GM19240 (cell line): ENCODE measurements at regions not wholly inside any gene's neighbourhood (a gene's known extent, or its start where the extent isn't known, plus 50 kb on each side); places are given as distances from the start of the nearest gene placed in this dataset.
"Not testable (repeated sequence)": the region's sequence is repeated elsewhere in the genome, so short reads cannot be mapped to it uniquely, and the experiment has no call there.

ENCODE experiments used
- DNase-seq: peaks from one replicate; pipeline ENCODE4 v3.0.0; 2011; ENCODE audit warnings: low spot score; ENCODE audit not compliant: insufficient read length

- DNase-seq: no peak
These were observed 118.7 kb upstream of the CDH5 start for GRCh38 chr16:66247516-66248481.

- DNase-seq: no peak
These were observed 120.6 kb upstream of the CDH5 start for GRCh38 chr16:66245868-66246267.

- DNase-seq: no peak
These were observed 121.4 kb upstream of the CDH5 start for GRCh38 chr16:66245072-66245471.

GRCh38 chr16:66242672-66243071 is 123.8 kb upstream of the CDH5 start:
- DNase-seq: no peak

GRCh38 chr16:66242206-66242605 is 124.3 kb upstream of the CDH5 start:
- not testable (repeated sequence) for DNase-seq

GRCh38 chr16:66240631-66241395 is 125.7 kb upstream of the CDH5 start:
- no peak for DNase-seq

- no peak for DNase-seq
These were observed 126.4 kb upstream of the CDH5 start for GRCh38 chr16:66240088-66240487.

GRCh38 chr16:66238696-66239095 is 127.8 kb upstream of the CDH5 start:
- DNase-seq: no peak

GRCh38 chr16:66236301-66236700 is 130.2 kb upstream of the CDH5 start:
- DNase-seq: no peak

GRCh38 chr16:66231452-66232160 is 134.9 kb upstream of the CDH5 start:
- no peak for DNase-seq

- no peak for DNase-seq
These were observed 136.8 kb upstream of the CDH5 start for GRCh38 chr16:66229651-66230050.

GRCh38 chr16:66228792-66229191 is 137.7 kb upstream of the CDH5 start:
- DNase-seq: no peak

GRCh38 chr16:66227766-66228530 is 138.5 kb upstream of the CDH5 start:
- DNase-seq: no peak

- DNase-seq: no peak
These were observed 139.7 kb upstream of the CDH5 start for GRCh38 chr16:66226762-66227161.

- DNase-seq: no peak
These were observed 140.8 kb upstream of the CDH5 start for GRCh38 chr16:66225696-66226095.

- no peak for DNase-seq
These were observed 141.9 kb upstream of the CDH5 start for GRCh38 chr16:66224626-66225025.

GRCh38 chr16:66224186-66224585 is 142.3 kb upstream of the CDH5 start:
- DNase-seq: no peak

- DNase-seq: no peak
These were observed 143.2 kb upstream of the CDH5 start for GRCh38 chr16:66223176-66223780.

GRCh38 chr16:66222756-66223155 is 143.7 kb upstream of the CDH5 start:
- DNase-seq: no peak

- no peak for DNase-seq
These were observed 145.8 kb upstream of the CDH5 start for GRCh38 chr16:66220702-66221101.

GRCh38 chr16:66219491-66219890 is 147.0 kb upstream of the CDH5 start:
- DNase-seq: no peak
